ENCODE measurements at regions not wholly inside any gene's neighbourhood (a gene's known extent, or its start where the extent isn't known, plus 50 kb on each side); places are given as distances from the start of the nearest gene placed in this dataset.
"Not testable (repeated sequence)": the region's sequence is repeated elsewhere in the genome, so short reads cannot be mapped to it uniquely, and the experiment has no call there.

- TF ChIP-seq POLR2AphosphoS5 (IDR thresholded peaks at IDR 0.05; ENCODE audit: low read depth, low read length), result no peak
- TF ChIP-seq POLR2A (IDR thresholded peaks at IDR 0.05; ENCODE audit: low read depth, low read length), result no peak
- TF ChIP-seq TAF1 (IDR thresholded peaks at IDR 0.05; ENCODE audit: borderline replicate concordance, low read depth, low read length), result no peak
- DNase-seq (ENCODE audit: insufficient read length) (no peak), FAIRE-seq (no peak)
Observed at GRCh38 chr5:68845131-68845530, 248.7 kb upstream of the SLC30A5 start.

- no peak for FAIRE-seq
Observed at GRCh38 chr5:68846828-68847227, 247.0 kb upstream of the SLC30A5 start.

GRCh38 chr5:68848091-68848490 is 245.7 kb upstream of the SLC30A5 start:
- DNase-seq (ENCODE audit: insufficient read length) (no peak), FAIRE-seq (no peak)
- TF ChIP-seq POLR2A (IDR thresholded peaks at IDR 0.05; ENCODE audit: low read depth, low read length), result no peak
- no peak for TF ChIP-seq POLR2AphosphoS5 (IDR thresholded peaks at IDR 0.05; ENCODE audit: low read depth, low read length)
- TF ChIP-seq TAF1 (IDR thresholded peaks at IDR 0.05; ENCODE audit: borderline replicate concordance, low read depth, low read length), result no peak

More at GRCh38 chr5:68846828-68847227, 247.0 kb upstream of the SLC30A5 start:
- TF ChIP-seq TAF1 (IDR thresholded peaks at IDR 0.05; ENCODE audit: borderline replicate concordance, low read depth, low read length) (no peak), POLR2AphosphoS5 (IDR thresholded peaks at IDR 0.05; ENCODE audit: low read depth, low read length) (no peak)
- no peak for DNase-seq (ENCODE audit: insufficient read length)

GRCh38 chr5:68849103-68849502 is 244.7 kb upstream of the SLC30A5 start:
- TF ChIP-seq POLR2A (IDR thresholded peaks at IDR 0.05; ENCODE audit: low read depth, low read length) (no peak), TAF1 (IDR thresholded peaks at IDR 0.05; ENCODE audit: borderline replicate concordance, low read depth, low read length) (no peak), POLR2AphosphoS5 (IDR thresholded peaks at IDR 0.05; ENCODE audit: low read depth, low read length) (no peak)
- DNase-seq (ENCODE audit: insufficient read length) (no peak), FAIRE-seq (no peak)

DNA sequence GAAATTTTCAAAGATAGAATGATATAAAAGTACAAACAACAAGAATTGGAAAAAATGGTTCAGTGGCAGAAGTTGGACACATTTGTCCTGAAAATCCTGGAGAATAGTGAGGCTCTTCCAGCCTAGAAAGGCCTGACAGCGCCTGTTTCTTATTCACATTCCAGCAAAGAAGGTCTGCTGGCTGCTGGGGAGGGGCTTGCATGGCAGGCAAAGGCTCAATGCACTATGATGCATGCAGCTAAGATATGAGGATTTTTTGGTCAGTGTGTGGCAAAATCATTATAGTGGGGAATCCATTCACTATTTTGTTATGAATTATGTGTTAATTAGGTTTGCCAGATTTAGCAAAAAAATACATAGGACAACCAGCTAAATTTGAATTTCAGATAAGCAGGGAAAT is 243.9 kb upstream of the SLC30A5 start:
- no peak for DNase-seq (ENCODE audit: insufficient read length)
- no peak for FAIRE-seq

GRCh38 chr5:68861099-68861498 is 232.7 kb upstream of the SLC30A5 start:
- TF ChIP-seq POLR2A (IDR thresholded peaks at IDR 0.05; ENCODE audit: low read depth, low read length) (no peak), TAF1 (IDR thresholded peaks at IDR 0.05; ENCODE audit: borderline replicate concordance, low read depth, low read length) (no peak), POLR2AphosphoS5 (IDR thresholded peaks at IDR 0.05; ENCODE audit: low read depth, low read length) (no peak)
- DNase-seq (ENCODE audit: insufficient read length) (no peak), FAIRE-seq (no peak)

More for the DNA sequence above, 243.9 kb upstream of the SLC30A5 start:
- TF ChIP-seq TAF1 (IDR thresholded peaks at IDR 0.05; ENCODE audit: borderline replicate concordance, low read depth, low read length) (no peak), POLR2AphosphoS5 (IDR thresholded peaks at IDR 0.05; ENCODE audit: low read depth, low read length) (no peak), POLR2A (IDR thresholded peaks at IDR 0.05; ENCODE audit: low read depth, low read length) (no peak)

DNA sequence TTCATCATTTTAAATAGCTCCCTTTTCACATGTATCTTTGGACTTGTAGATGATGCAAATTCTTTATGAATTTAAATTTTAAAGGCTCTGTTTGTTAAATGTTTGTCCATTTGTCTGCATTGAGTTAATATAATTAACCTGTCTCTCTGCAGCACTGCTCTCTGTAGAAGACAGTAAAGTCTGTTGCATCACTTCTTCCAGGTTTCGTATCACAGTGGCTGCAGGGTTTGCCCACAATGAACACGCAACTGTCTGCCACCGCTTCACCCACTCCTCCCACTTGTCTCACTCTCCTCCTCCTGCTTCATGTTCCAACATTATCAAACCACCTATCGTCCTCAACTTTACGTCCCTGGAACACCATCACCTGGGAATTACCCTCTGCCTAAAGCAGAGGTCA is 231.3 kb upstream of the SLC30A5 start:
- DNase-seq (ENCODE audit: insufficient read length) (no peak), FAIRE-seq (no peak)
- TF ChIP-seq POLR2AphosphoS5 (IDR thresholded peaks at IDR 0.05; ENCODE audit: low read depth, low read length), result no peak
- no peak for TF ChIP-seq TAF1 (IDR thresholded peaks at IDR 0.05; ENCODE audit: borderline replicate concordance, low read depth, low read length)
- no peak for TF ChIP-seq POLR2A (IDR thresholded peaks at IDR 0.05; ENCODE audit: low read depth, low read length)

DNA sequence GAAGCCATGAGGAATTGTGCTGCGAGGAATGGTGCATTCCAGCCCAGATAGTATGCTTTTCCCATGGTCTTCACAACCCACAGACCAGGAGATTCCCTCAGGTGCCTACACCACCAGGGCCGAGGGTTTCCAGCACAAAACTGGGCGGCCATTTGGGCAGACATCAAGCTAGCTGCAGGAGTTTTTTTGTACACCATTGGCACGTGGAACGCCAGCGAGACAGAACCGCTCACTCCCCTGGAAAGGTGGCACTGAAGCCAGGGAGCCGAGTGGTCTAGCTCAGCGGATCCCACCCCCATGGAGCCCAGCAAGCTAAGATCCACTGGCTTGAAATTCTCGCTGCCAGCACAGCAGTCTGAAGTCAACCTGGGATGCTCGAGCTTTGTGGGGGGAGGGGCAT is 228.6 kb upstream of the SLC30A5 start:
- FAIRE-seq, result not testable (repeated sequence)

GRCh38 chr5:68872088-68872839 is 221.6 kb upstream of the SLC30A5 start:
- FAIRE-seq, result no peak
- no peak for TF ChIP-seq POLR2A (IDR thresholded peaks at IDR 0.05; ENCODE audit: low read depth, low read length)
- TF ChIP-seq POLR2AphosphoS5 (IDR thresholded peaks at IDR 0.05; ENCODE audit: low read depth, low read length), result no peak
- no peak for TF ChIP-seq TAF1 (IDR thresholded peaks at IDR 0.05; ENCODE audit: borderline replicate concordance, low read depth, low read length)
- DNase-seq (ENCODE audit: insufficient read length), result no peak

More for the DNA sequence above, 228.6 kb upstream of the SLC30A5 start:
- not testable (repeated sequence) for DNase-seq (ENCODE audit: insufficient read length)

- no peak for DNase-seq (ENCODE audit: insufficient read length)
- FAIRE-seq, result no peak
- TF ChIP-seq POLR2A (IDR thresholded peaks at IDR 0.05; ENCODE audit: low read depth, low read length) (no peak), POLR2AphosphoS5 (IDR thresholded peaks at IDR 0.05; ENCODE audit: low read depth, low read length) (no peak), TAF1 (IDR thresholded peaks at IDR 0.05; ENCODE audit: borderline replicate concordance, low read depth, low read length) (no peak)
Observed at GRCh38 chr5:68873198-68873597, 220.6 kb upstream of the SLC30A5 start.

- TF ChIP-seq POLR2A (IDR thresholded peaks at IDR 0.05; ENCODE audit: low read depth, low read length), result no peak
- no peak for TF ChIP-seq POLR2AphosphoS5 (IDR thresholded peaks at IDR 0.05; ENCODE audit: low read depth, low read length)
- no peak for TF ChIP-seq TAF1 (IDR thresholded peaks at IDR 0.05; ENCODE audit: borderline replicate concordance, low read depth, low read length)
- no peak for FAIRE-seq
- no peak for DNase-seq (ENCODE audit: insufficient read length)
Observed at GRCh38 chr5:68875351-68875750, 218.5 kb upstream of the SLC30A5 start.

GRCh38 chr5:68883436-68883835 is 210.4 kb upstream of the SLC30A5 start:
- no peak for FAIRE-seq
- DNase-seq (ENCODE audit: insufficient read length), result no peak
- TF ChIP-seq TAF1 (IDR thresholded peaks at IDR 0.05; ENCODE audit: borderline replicate concordance, low read depth, low read length) (no peak), POLR2AphosphoS5 (IDR thresholded peaks at IDR 0.05; ENCODE audit: low read depth, low read length) (no peak), POLR2A (IDR thresholded peaks at IDR 0.05; ENCODE audit: low read depth, low read length) (no peak)

Data from GM12892 (cell line).